ENCODE measurements at regions not wholly inside any gene's neighbourhood (a gene's known extent, or its start where the extent isn't known, plus 50 kb on each side); places are given as distances from the start of the nearest gene placed in this dataset.
"Not testable (repeated sequence)": the region's sequence is repeated elsewhere in the genome, so short reads cannot be mapped to it uniquely, and the experiment has no call there.

DNA sequence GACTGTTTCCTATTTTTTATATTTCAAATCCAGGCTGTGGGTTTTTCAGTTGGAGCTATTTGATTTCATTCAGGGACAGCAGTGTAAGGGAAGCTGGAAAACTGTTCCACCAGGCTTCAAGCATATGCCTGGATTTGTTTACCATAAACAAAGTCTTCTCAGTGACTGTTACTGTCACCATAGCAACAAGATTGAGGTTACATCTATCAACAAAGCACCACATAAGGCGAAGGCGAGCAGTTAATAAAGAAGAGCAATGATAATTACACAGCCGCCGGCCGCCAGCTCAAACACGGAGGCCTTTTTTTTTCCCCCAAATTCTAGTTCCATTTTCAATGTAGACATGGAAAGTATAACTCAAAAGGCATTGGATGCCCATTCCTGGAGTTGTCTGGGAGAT is 553.7 kb upstream of the SYT4 start:
- no peak overlapping the region for H3K4me3 ChIP-seq
- no peaks in the 10 kb centered on the region for H3K4me1 ChIP-seq
- no peak for ATAC-seq
- TF ChIP-seq, protein P1, sequence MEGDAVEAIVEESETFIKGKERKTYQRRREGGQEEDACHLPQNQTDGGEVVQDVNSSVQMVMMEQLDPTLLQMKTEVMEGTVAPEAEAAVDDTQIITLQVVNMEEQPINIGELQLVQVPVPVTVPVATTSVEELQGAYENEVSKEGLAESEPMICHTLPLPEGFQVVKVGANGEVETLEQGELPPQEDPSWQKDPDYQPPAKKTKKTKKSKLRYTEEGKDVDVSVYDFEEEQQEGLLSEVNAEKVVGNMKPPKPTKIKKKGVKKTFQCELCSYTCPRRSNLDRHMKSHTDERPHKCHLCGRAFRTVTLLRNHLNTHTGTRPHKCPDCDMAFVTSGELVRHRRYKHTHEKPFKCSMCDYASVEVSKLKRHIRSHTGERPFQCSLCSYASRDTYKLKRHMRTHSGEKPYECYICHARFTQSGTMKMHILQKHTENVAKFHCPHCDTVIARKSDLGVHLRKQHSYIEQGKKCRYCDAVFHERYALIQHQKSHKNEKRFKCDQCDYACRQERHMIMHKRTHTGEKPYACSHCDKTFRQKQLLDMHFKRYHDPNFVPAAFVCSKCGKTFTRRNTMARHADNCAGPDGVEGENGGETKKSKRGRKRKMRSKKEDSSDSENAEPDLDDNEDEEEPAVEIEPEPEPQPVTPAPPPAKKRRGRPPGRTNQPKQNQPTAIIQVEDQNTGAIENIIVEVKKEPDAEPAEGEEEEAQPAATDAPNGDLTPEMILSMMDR (IDR thresholded peaks at IDR 0.05), result no peak
- no peak for TF ChIP-seq EP300 (IDR thresholded peaks at IDR 0.05)
- no peak for TF ChIP-seq POLR2A (IDR thresholded peaks at IDR 0.05)
- no peak for TF ChIP-seq POLR2AphosphoS5 (IDR thresholded peaks at IDR 0.05)
- peak overlapping the region in 1 of 4 donors; percentile 16 for H3K27ac ChIP-seq
- 43 to 67% methylated on average over 5 to 6 of the region's 6 CpGs for WGBS, 2 donors (ENCODE audit: low coverage in 1 of 2)
- H3K9me3 ChIP-seq, result no peaks in the 10 kb centered on the region
- H3K36me3 ChIP-seq, result no peaks in the 10 kb centered on the region
- no peaks in the 10 kb centered on the region for H3K27me3 ChIP-seq

DNA sequence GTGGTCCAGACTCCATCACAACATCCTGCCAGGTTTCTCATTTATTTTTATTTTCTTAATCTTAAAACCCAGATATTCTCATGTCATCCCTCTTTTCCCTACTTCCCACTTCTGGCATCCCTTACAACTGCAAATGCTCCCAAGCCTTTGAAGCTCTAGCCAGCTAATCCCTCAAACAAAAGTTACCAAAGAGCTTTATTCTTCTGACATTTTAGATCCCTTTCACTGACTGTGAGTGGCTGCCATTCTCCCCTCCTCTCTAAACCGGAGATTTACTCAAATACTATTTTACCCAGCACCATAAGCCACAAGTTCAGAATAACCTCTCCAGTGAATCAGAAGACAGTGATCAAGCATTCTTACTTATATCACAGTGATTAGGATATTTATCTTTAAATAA is 569.0 kb upstream of the SYT4 start:
- TF ChIP-seq EP300 (IDR thresholded peaks at IDR 0.05), result no peak
- no peak for TF ChIP-seq POLR2A (IDR thresholded peaks at IDR 0.05)
- TF ChIP-seq POLR2AphosphoS5 (IDR thresholded peaks at IDR 0.05), result no peak
- TF ChIP-seq, protein P1 (IDR thresholded peaks at IDR 0.05), result no peak
- Histone ChIP-seq H3K4me3 (no peak overlapping the region), H3K27me3 (no peaks in the 10 kb centered on the region), H3K9me3 (no peaks in the 10 kb centered on the region), H3K27ac (peak overlapping the region in 3 of 4 donors; percentile 34 to 65 (median 52)), H3K36me3 (no peaks in the 10 kb centered on the region), H3K4me1 (peaks cover 0 to 20% (median 4%) of the 10 kb centered on the region in 3 donors)
- 20 to 33% methylated on average over 1 of the region's 1 CpG for WGBS, 2 donors (ENCODE audit: low coverage in 1 of 2)
- no peak for ATAC-seq

DNA sequence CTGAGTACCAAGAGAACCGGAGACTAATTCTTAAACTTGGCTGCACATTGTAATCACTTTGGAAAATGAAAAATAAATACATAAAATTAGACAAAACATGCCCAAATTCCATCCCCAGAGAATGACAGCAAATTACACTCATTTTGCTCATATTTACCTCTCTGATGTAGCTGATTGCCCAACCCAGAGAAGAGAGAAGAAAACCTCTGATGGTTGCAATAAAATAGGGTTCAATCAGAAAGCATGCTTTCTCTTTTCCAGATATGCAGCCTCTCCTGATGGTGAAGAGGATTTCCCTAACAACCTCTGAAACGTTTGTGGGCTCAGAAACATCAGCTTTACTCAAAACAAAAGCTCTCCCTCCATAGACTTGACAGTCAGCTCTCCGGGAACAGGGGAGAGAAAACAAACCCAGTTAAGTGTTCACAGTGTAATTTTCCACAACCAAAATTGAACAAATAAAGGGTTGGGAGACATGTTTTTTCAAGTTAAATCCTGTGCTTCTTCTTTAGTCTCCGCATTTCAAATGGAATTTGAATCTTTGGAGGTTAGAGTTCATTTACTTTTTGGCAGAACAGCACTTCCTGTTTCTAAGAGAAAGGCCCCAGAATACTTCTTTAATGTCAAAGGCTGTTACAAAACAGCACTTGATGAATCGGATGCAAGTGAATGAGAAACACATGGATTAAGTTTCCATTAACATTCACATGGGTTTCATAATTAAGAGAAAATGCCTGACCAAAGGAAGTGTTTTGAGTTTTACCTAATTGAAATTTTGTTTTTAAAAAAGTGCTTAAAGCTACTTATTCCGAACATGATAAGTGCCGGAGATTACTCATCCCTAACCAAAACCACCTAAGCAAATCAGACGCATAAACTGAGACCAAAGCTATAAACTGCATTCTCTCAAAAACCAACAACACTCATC is 570.1 kb upstream of the SYT4 start:
- TF ChIP-seq EP300 (IDR thresholded peaks at IDR 0.05), result no peak
- TF ChIP-seq, protein P1 (IDR thresholded peaks at IDR 0.05), result no peak
- TF ChIP-seq POLR2A (IDR thresholded peaks at IDR 0.05), result no peak
- TF ChIP-seq POLR2AphosphoS5 (IDR thresholded peaks at IDR 0.05), result peak; percentile 40
- Histone ChIP-seq H3K4me1 (peaks cover 0 to 20% (median 4%) of the 10 kb centered on the region in 3 donors), H3K27me3 (no peaks in the 10 kb centered on the region), H3K9me3 (no peaks in the 10 kb centered on the region), H3K36me3 (no peaks in the 10 kb centered on the region), H3K27ac (peak overlapping the region in 3 of 4 donors; percentile 34 to 65 (median 52)), H3K4me3 (no peak overlapping the region)
- ATAC-seq, result peak; percentile 61
- WGBS, 2 donors (ENCODE audit: low coverage in 1 of 2), result 30 to 32% methylated on average over 7 to 8 of the region's 8 CpGs

DNA sequence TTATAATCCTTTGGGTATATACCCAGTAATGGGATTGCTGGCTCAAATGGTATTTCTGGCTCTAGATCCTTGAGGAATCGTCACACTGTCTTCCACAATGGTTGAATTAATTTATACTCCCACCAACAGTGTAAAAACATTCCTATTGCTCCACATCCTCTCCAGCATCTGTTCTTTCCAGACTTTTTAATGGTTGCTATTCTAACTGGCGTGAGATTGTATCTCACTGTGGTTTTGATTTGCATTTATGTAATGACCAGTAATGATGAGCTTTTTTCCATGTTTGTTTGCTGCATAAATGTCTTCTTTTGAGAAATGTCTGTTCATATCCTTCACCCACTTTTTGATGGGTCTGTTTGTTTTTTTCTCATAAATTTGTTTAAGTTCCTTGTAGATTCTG is 572.5 kb upstream of the SYT4 start:
- H3K4me1 ChIP-seq, result peaks cover 0 to 20% (median 4%) of the 10 kb centered on the region in 3 donors
- not testable (repeated sequence) for H3K36me3 ChIP-seq, H3K27ac ChIP-seq, ATAC-seq, H3K27me3 ChIP-seq, H3K9me3 ChIP-seq, H3K4me3 ChIP-seq
- WGBS, 2 donors (ENCODE audit: low coverage in 1 of 2), result 92 to 100% methylated on average over 1 to 2 of the region's 2 CpGs

DNA sequence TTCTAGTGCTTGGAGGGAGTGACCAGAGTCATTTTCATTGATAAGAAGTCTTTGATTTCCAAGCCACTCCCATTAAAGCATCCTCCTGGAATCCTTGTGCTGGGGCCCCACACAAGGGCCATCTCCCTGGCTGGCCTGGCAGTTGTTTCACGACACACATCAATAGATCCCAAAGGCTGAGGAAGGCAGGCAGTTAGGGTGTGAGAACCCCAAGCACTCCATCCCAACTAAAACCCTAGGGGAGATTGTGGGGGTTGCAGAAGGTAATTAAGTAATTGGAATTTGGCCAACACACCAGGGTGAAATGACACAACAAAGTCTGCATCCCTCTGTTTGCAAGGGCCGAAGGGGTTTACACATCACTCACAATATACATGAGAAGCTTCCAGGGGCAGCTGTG is 578.1 kb upstream of the SYT4 start:
- H3K36me3 ChIP-seq, result no peaks in the 10 kb centered on the region
- no peak overlapping the region for H3K4me3 ChIP-seq
- no peaks in the 10 kb centered on the region for H3K4me1 ChIP-seq
- H3K9me3 ChIP-seq, result no peaks in the 10 kb centered on the region
- ATAC-seq, result no peak
- H3K27me3 ChIP-seq, result no peaks in the 10 kb centered on the region
- TF ChIP-seq POLR2A (IDR thresholded peaks at IDR 0.05), result no peak
- TF ChIP-seq, protein P1 (IDR thresholded peaks at IDR 0.05), result no peak
- TF ChIP-seq POLR2AphosphoS5 (IDR thresholded peaks at IDR 0.05), result no peak
- no peak for TF ChIP-seq EP300 (IDR thresholded peaks at IDR 0.05)
- WGBS, 2 donors (ENCODE audit: low coverage in 1 of 2), result 40% methylated on average over 1 of the region's 2 CpGs; no CpG with 5 or more reads in 1 of the 2 donors
- no peak overlapping the region for H3K27ac ChIP-seq

Data from gastroesophageal sphincter (tissue), 4 donors.